ENCODE measurements at regions not wholly inside any gene's neighbourhood (a gene's known extent, or its start where the extent isn't known, plus 50 kb on each side); places are given as distances from the start of the nearest gene placed in this dataset.

DNA sequence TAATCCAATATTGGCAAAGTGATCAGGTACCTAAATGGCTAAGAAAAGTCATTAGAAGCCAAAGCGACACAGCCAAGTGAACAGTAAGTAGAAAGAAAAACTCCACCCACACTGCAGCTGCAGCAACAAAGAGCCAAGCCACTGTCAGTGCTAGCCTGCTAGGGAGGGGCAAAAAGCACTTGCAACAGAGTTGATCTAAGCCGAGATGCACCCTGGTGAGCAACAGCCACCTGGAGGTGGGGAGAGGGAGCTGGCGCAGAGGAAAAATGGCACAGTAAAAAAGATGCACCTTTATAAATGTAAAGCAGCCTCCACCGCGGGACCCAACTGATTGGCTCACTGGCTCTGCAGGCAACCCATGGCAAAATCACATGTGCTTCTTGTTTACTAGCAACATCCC, 330.2 kb upstream of the RBMY1B start:
- H3K9me3 ChIP-seq, result no peaks in the 10 kb centered on the region
- WGBS, 5 donors, result 53 to 74% (median 55%) methylated on average over 5 of the region's 5 CpGs; no CpG with 5 or more reads in 2 of the 5 donors
- DNase-seq, result no peak
- H3K27ac ChIP-seq, result no peak overlapping the region
- H3K4me3 ChIP-seq, result no peak overlapping the region
- intact Hi-C loops (cut with DNase I; ENCODE audit: low total_unique reads), result no loop called here
- no peaks in the 10 kb centered on the region for H3K27me3 ChIP-seq (replicated peaks in 1 of 7)
- TF ChIP-seq CTCF (IDR thresholded peaks at IDR 0.05 in 8 of 11, conservative IDR thresholded peaks at IDR 0.05 in 3 of 11) (no peak), POLR2A (IDR thresholded peaks at IDR 0.05) (no peak), POLR2AphosphoS5 (IDR thresholded peaks at IDR 0.05) (no peak)
- no peaks in the 10 kb centered on the region for H3K36me3 ChIP-seq
- H3K4me1 ChIP-seq, result no peaks in the 10 kb centered on the region

- no peaks in the 10 kb centered on the region for H3K27me3 ChIP-seq (replicated peaks in 1 of 7)
- H3K9me3 ChIP-seq, result no peaks in the 10 kb centered on the region
- no peak overlapping the region for H3K27ac ChIP-seq
- no peaks in the 10 kb centered on the region for H3K36me3 ChIP-seq
- no peaks in the 10 kb centered on the region for H3K4me1 ChIP-seq
- TF ChIP-seq POLR2AphosphoS5 (IDR thresholded peaks at IDR 0.05) (no peak), POLR2A (IDR thresholded peaks at IDR 0.05) (no peak), CTCF (IDR thresholded peaks at IDR 0.05 in 8 of 11, conservative IDR thresholded peaks at IDR 0.05 in 3 of 11) (no peak)
- no peak for DNase-seq
- WGBS, 5 donors, result 80 to 100% (median 96%) methylated on average over 1 of the region's 1 CpG; no CpG with 5 or more reads in 2 of the 5 donors
- no peak overlapping the region for H3K4me3 ChIP-seq
- intact Hi-C loops (cut with DNase I; ENCODE audit: low total_unique reads), result no loop called here
Observed at GRCh38 chrY:21184271-21184670, 326.9 kb upstream of the RBMY1B start.

GRCh38 chrY:21185419-21186105, 325.6 kb upstream of the RBMY1B start:
- DNase-seq, result no peak
- intact Hi-C loops (cut with DNase I; ENCODE audit: low total_unique reads), result no loop called here
- H3K36me3 ChIP-seq, result no peaks in the 10 kb centered on the region
- TF ChIP-seq CTCF (IDR thresholded peaks at IDR 0.05 in 8 of 11, conservative IDR thresholded peaks at IDR 0.05 in 3 of 11) (no peak), POLR2A (IDR thresholded peaks at IDR 0.05) (no peak)
- H3K4me1 ChIP-seq, result no peaks in the 10 kb centered on the region
- H3K9me3 ChIP-seq, result no peaks in the 10 kb centered on the region
- no peak overlapping the region for H3K27ac ChIP-seq
- H3K27me3 ChIP-seq (replicated peaks in 1 of 7), result no peaks in the 10 kb centered on the region
- H3K4me3 ChIP-seq, result no peak overlapping the region
- WGBS, 5 donors, result 81 to 85% (median 83%) methylated on average over 6 of the region's 6 CpGs; no CpG with 5 or more reads in 2 of the 5 donors

DNA sequence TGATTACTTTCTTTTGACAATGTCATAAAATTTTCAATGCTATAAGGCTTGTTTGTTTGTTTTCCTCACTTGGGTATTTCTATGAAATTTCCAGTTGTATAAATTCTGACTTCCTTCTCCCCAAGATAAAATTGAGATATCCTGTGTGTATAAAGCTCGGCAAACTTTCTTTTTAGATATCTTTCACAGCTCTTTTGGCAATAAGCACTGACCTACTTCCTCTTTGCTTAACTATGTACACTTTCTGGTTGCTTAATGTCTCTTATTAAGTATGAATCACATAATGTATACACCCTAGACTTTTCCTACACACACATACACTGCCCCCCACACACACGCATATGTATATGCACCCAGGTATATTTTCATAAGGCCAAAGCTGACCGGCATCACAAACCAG, 318.4 kb upstream of the RBMY1B start:
- no peak for DNase-seq
- H3K9me3 ChIP-seq, result no peaks in the 10 kb centered on the region
- H3K4me1 ChIP-seq, result no peaks in the 10 kb centered on the region
- no peak overlapping the region for H3K4me3 ChIP-seq
- H3K27ac ChIP-seq, result peak overlapping the region in 2 of 8 donors; percentile 47 to 70
- H3K27me3 ChIP-seq (replicated peaks in 1 of 7), result no peaks in the 10 kb centered on the region
- H3K36me3 ChIP-seq, result no peaks in the 10 kb centered on the region
- WGBS, 5 donors, result 66 to 90% (median 71%) methylated on average over 3 of the region's 3 CpGs; no CpG with 5 or more reads in 2 of the 5 donors
- intact Hi-C loops (cut with DNase I; ENCODE audit: low total_unique reads), result no loop called here
- TF ChIP-seq POLR2AphosphoS5 (IDR thresholded peaks at IDR 0.05) (no peak), POLR2A (IDR thresholded peaks at IDR 0.05) (no peak)
